Activated T-helper 1 cell treated with anti-CD3 and anti-CD28 coated beads, Interleukin-2, amount 50 U/mL, for 16 hours (primary cell): ENCODE measurements at regions not wholly inside any gene's neighbourhood (a gene's known extent, or its start where the extent isn't known, plus 50 kb on each side); places are given as distances from the start of the nearest gene placed in this dataset.
"Not testable (repeated sequence)": the region's sequence is repeated elsewhere in the genome, so short reads cannot be mapped to it uniquely, and the experiment has no call there.

Experiments
- DNase-seq, 2 donors: peaks; one replicate each; pipeline ENCODE4 v3.0.0-alpha.2; 2020; ENCODE audit warnings: low read depth in 1 of 2, low spot score in 1 of 2

- DNase-seq = no peak
These were observed 370.0 kb upstream of the AUTS2 start for GRCh38 chr7:69228212-69228811.

- DNase-seq = no peak
These were observed 365.6 kb upstream of the AUTS2 start for GRCh38 chr7:69232445-69233376.

GRCh38 chr7:69237541-69237940 lies 360.7 kb upstream of the AUTS2 start:
- no peak for DNase-seq

- DNase-seq = no peak
These were observed 355.3 kb upstream of the AUTS2 start for GRCh38 chr7:69243016-69243415.

- DNase-seq = no peak
These were observed 353.6 kb upstream of the AUTS2 start for GRCh38 chr7:69244701-69245100.

- DNase-seq = no peak
These were observed 352.6 kb upstream of the AUTS2 start for GRCh38 chr7:69245646-69246045.

GRCh38 chr7:69246758-69247157 lies 351.5 kb upstream of the AUTS2 start:
- no peak for DNase-seq

- DNase-seq = not testable (repeated sequence)
These were observed 349.9 kb upstream of the AUTS2 start for GRCh38 chr7:69248382-69248828.

GRCh38 chr7:69250958-69251357 lies 347.3 kb upstream of the AUTS2 start:
- no peak for DNase-seq

- no peak for DNase-seq
These were observed 343.6 kb upstream of the AUTS2 start for GRCh38 chr7:69254643-69255042.

GRCh38 chr7:69256634-69257081 lies 341.6 kb upstream of the AUTS2 start:
- DNase-seq = no peak

GRCh38 chr7:69257592-69257991 lies 340.7 kb upstream of the AUTS2 start:
- no peak for DNase-seq

- DNase-seq = no peak
These were observed 338.8 kb upstream of the AUTS2 start for GRCh38 chr7:69259445-69259844.

- no peak for DNase-seq
These were observed 338.3 kb upstream of the AUTS2 start for GRCh38 chr7:69260023-69260422.

GRCh38 chr7:69263550-69263949 lies 334.7 kb upstream of the AUTS2 start:
- DNase-seq = no peak

- no peak for DNase-seq
These were observed 328.5 kb upstream of the AUTS2 start for GRCh38 chr7:69269806-69270205.

- DNase-seq = no peak
These were observed 326.2 kb upstream of the AUTS2 start for GRCh38 chr7:69272101-69272500.

- no peak for DNase-seq
These were observed 322.1 kb upstream of the AUTS2 start for GRCh38 chr7:69276011-69276729.

- no peak for DNase-seq
These were observed 320.9 kb upstream of the AUTS2 start for GRCh38 chr7:69277366-69277765.

- DNase-seq = no peak
These were observed 315.3 kb upstream of the AUTS2 start for GRCh38 chr7:69282946-69283345.

GRCh38 chr7:69283421-69283820 lies 314.9 kb upstream of the AUTS2 start:
- no peak for DNase-seq

- DNase-seq = no peak
These were observed 312.4 kb upstream of the AUTS2 start for GRCh38 chr7:69285854-69286253.
